A549 (cell line): ENCODE measurements at regions not wholly inside any gene's neighbourhood (a gene's known extent, or its start where the extent isn't known, plus 50 kb on each side); places are given as distances from the start of the nearest gene placed in this dataset.

Experiments used
- BHLHE40 ChIP-seq: IDR thresholded peaks from 2 replicates; pipeline ENCODE4 v1.6.1; 2012; ENCODE audit warnings: low read depth, low read length, inconsistent platforms
- CHD2 ChIP-seq: fragments of 150-350 bp; IDR thresholded peaks from 2 replicates; pipeline ENCODE4 v1.6.1; 2014; ENCODE audit warnings: low read length; ENCODE audit not compliant: partially characterized antibody
- FOSL2 ChIP-seq, 2 experiments: fragments of 450-650 bp in 1 of 2; fragments of >200 bp in 1 of 2; sonication (Bioruptor Twin) in 1 of 2; formaldehyde crosslinking; IDR thresholded peaks; 2 replicates each; pipeline versions ENCODE4 v1.5.0 to v1.6.1; 2016 to 2020; ENCODE audit warnings: mild to moderate bottlenecking in 1 of 2, moderate library complexity in 1 of 2
- POLR2A ChIP-seq: IDR thresholded peaks from 2 replicates; pipeline ENCODE4 v1.6.1; 2012; ENCODE audit warnings: mild to moderate bottlenecking, low read length
- RNF2 ChIP-seq: fragments of 200-600 bp; sonication (generic); IDR thresholded peaks from 2 replicates; pipeline ENCODE4 v1.6.1; 2016; ENCODE audit warnings: low read depth, mild to moderate bottlenecking, antibody characterized with exemption, moderate library complexity, borderline replicate concordance
- SMC3 ChIP-seq: fragments of >200 bp; sonication (Bioruptor Twin); formaldehyde crosslinking; IDR thresholded peaks from 3 replicates; pipeline ENCODE4 v1.6.1; 2018; ENCODE audit warnings: inconsistent platforms
- ZFP36 ChIP-seq: fragments of 450-650 bp; IDR thresholded peaks from 2 replicates; pipeline ENCODE4 v1.6.1; 2014; ENCODE audit warnings: borderline replicate concordance; ENCODE audit not compliant: partially characterized antibody
- ZNF302 ChIP-seq: fragments of 250-450 bp; sonication (Bioruptor Pico); IDR thresholded peaks from 2 replicates; pipeline ENCODE4 v1.9.0; 2021; ENCODE audit warnings: inconsistent platforms, mild to moderate bottlenecking, moderate library complexity
- ZSCAN20 ChIP-seq: fragments of 250-450 bp; sonication (Bioruptor Pico); IDR thresholded peaks from 2 replicates; pipeline ENCODE4 v1.8.0; 2022; ENCODE audit warnings: mild to moderate bottlenecking, moderate library complexity
- TF ChIP-seq, protein P1 (sequence below): fragments of >200 bp; sonication (Bioruptor Twin); formaldehyde crosslinking; IDR thresholded peaks from 3 replicates; pipeline ENCODE4 v1.5.1; 2016
- TF ChIP-seq, protein P2 (sequence below): fragments of 200-600 bp; sonication (generic); IDR thresholded peaks from 2 replicates; pipeline ENCODE4 v1.6.1; 2016; ENCODE audit warnings: antibody characterized with exemption, mild to moderate bottlenecking, moderate library complexity
- TF ChIP-seq, protein P3 (sequence below): fragments of 250-450 bp; sonication (Bioruptor Pico); IDR thresholded peaks from 2 replicates; pipeline ENCODE4 v1.5.0; 2020; ENCODE audit warnings: low read depth, mild to moderate bottlenecking, moderate library complexity
- TF ChIP-seq, protein P4 (sequence below): fragments of 450-650 bp; IDR thresholded peaks from 2 replicates; pipeline ENCODE4 v1.6.1; 2014; ENCODE audit warnings: antibody characterized with exemption

DNA sequence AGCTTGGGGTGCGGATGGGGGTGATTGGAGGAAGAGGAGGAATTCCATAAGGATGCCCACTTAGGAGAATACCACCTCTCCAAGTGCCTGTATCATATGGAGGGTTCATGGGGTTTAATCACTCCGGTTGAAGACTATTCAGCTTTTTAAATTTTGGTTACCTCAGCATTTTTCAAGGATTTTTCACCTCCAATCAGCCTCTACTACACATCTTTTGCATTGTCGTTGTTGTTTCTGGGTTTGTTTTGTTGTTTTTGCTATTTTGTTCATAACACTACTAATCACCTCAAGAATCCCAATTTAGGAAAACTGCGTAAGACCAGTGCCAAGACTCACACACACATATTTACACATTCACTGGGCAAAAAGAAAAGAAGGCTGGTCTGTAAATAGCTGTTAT lies 619.5 kb upstream of the CDH5 start:
- TF ChIP-seq RNF2 (no peak), ZSCAN20 (CRISPR knock-in tag) (no peak), POLR2A (no peak), BHLHE40 (no peak), ZNF302 (CRISPR knock-in tag) (no peak), CHD2 (no peak), ZFP36 (no peak), SMC3 (no peak), FOSL2 (IDR thresholded peaks at IDR 0.05) (no peak), FOSL2 (CRISPR knock-in tag; IDR thresholded peaks at IDR 0.05) (no peak)
- TF ChIP-seq, protein P1, sequence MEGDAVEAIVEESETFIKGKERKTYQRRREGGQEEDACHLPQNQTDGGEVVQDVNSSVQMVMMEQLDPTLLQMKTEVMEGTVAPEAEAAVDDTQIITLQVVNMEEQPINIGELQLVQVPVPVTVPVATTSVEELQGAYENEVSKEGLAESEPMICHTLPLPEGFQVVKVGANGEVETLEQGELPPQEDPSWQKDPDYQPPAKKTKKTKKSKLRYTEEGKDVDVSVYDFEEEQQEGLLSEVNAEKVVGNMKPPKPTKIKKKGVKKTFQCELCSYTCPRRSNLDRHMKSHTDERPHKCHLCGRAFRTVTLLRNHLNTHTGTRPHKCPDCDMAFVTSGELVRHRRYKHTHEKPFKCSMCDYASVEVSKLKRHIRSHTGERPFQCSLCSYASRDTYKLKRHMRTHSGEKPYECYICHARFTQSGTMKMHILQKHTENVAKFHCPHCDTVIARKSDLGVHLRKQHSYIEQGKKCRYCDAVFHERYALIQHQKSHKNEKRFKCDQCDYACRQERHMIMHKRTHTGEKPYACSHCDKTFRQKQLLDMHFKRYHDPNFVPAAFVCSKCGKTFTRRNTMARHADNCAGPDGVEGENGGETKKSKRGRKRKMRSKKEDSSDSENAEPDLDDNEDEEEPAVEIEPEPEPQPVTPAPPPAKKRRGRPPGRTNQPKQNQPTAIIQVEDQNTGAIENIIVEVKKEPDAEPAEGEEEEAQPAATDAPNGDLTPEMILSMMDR: no peak
- TF ChIP-seq, protein P2, sequence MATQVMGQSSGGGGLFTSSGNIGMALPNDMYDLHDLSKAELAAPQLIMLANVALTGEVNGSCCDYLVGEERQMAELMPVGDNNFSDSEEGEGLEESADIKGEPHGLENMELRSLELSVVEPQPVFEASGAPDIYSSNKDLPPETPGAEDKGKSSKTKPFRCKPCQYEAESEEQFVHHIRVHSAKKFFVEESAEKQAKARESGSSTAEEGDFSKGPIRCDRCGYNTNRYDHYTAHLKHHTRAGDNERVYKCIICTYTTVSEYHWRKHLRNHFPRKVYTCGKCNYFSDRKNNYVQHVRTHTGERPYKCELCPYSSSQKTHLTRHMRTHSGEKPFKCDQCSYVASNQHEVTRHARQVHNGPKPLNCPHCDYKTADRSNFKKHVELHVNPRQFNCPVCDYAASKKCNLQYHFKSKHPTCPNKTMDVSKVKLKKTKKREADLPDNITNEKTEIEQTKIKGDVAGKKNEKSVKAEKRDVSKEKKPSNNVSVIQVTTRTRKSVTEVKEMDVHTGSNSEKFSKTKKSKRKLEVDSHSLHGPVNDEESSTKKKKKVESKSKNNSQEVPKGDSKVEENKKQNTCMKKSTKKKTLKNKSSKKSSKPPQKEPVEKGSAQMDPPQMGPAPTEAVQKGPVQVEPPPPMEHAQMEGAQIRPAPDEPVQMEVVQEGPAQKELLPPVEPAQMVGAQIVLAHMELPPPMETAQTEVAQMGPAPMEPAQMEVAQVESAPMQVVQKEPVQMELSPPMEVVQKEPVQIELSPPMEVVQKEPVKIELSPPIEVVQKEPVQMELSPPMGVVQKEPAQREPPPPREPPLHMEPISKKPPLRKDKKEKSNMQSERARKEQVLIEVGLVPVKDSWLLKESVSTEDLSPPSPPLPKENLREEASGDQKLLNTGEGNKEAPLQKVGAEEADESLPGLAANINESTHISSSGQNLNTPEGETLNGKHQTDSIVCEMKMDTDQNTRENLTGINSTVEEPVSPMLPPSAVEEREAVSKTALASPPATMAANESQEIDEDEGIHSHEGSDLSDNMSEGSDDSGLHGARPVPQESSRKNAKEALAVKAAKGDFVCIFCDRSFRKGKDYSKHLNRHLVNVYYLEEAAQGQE: no peak
- TF ChIP-seq, protein P3, sequence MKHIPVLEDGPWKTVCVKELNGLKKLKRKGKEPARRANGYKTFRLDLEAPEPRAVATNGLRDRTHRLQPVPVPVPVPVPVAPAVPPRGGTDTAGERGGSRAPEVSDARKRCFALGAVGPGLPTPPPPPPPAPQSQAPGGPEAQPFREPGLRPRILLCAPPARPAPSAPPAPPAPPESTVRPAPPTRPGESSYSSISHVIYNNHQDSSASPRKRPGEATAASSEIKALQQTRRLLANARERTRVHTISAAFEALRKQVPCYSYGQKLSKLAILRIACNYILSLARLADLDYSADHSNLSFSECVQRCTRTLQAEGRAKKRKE (CRISPR knock-in tag): no peak
- TF ChIP-seq, protein P4, sequence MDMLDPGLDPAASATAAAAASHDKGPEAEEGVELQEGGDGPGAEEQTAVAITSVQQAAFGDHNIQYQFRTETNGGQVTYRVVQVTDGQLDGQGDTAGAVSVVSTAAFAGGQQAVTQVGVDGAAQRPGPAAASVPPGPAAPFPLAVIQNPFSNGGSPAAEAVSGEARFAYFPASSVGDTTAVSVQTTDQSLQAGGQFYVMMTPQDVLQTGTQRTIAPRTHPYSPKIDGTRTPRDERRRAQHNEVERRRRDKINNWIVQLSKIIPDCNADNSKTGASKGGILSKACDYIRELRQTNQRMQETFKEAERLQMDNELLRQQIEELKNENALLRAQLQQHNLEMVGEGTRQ: no peak
